ENCODE measurements at regions not wholly inside any gene's neighbourhood (a gene's known extent, or its start where the extent isn't known, plus 50 kb on each side); places are given as distances from the start of the nearest gene placed in this dataset.

DNA sequence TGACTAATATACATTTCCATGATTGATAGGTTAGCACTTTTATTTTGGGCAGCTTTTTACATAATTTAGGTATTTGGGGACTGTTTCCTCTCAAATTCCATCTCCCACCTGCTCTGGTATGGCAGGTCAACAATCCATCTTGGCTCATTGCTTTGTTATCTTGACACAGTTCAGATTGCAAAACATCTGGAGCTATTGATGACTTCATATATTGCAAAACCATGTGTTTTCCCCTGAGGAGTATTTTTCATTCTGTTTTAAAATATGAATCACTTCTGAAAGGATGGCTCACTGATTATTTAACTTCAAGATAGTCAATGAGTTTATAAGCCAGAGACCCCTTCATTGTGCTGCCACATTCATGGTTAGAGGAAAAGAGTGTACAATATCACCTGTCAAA is 1206.0 kb upstream of the C9orf72 start:
- DNase-seq: no peak
- no peak for TF ChIP-seq CTCF (IDR thresholded peaks at IDR 0.05)
- H3K27ac ChIP-seq: no peak overlapping the region
- H3K27me3 ChIP-seq: no peaks in the 10 kb centered on the region
- no peak overlapping the region for H3K9ac ChIP-seq (ENCODE audit: low read depth in 2 of 2, low read length in 2 of 2)
- H3K9me3 ChIP-seq: no peaks in the 10 kb centered on the region
- no peaks in the 10 kb centered on the region for H3K36me3 ChIP-seq
- H3K4me1 ChIP-seq: no peaks in the 10 kb centered on the region
- intact Hi-C loops (cut with DNase I): no loop called here
- H3K4me3 ChIP-seq: no peak overlapping the region

DNA sequence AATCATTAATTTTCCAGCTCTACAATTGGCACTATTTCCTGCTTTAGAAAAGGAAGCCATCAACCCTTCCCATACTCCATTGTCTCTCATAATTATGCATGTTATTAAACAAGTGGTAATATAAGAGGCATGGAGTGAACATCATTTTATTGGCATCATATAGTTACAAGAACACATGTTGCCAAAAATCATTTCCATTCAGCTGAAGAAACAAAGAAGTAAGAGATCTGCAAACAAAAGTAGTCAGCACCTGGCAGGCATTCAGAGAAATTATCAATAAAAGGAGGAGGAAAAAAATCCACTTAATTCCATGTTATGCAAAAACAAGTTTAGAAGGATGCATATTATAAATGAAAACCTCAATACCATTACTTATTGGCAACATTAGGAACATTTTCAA is 1208.2 kb upstream of the C9orf72 start:
- no peak for TF ChIP-seq CTCF (IDR thresholded peaks at IDR 0.05)
- H3K27ac ChIP-seq: no peak overlapping the region
- no peaks in the 10 kb centered on the region for H3K27me3 ChIP-seq
- DNase-seq: no peak
- no peaks in the 10 kb centered on the region for H3K9me3 ChIP-seq
- H3K36me3 ChIP-seq: no peaks in the 10 kb centered on the region
- intact Hi-C loops (cut with DNase I): no loop called here
- no peaks in the 10 kb centered on the region for H3K4me1 ChIP-seq
- no peak overlapping the region for H3K4me3 ChIP-seq
- no peak overlapping the region for H3K9ac ChIP-seq (ENCODE audit: low read depth in 2 of 2, low read length in 2 of 2)

GRCh38 chr9:28782630-28783029 is 1209.3 kb upstream of the C9orf72 start:
- H3K36me3 ChIP-seq: no peaks in the 10 kb centered on the region
- H3K9ac ChIP-seq (ENCODE audit: low read depth in 2 of 2, low read length in 2 of 2): no peak overlapping the region
- no peak overlapping the region for H3K4me3 ChIP-seq
- no peak for TF ChIP-seq CTCF (IDR thresholded peaks at IDR 0.05)
- intact Hi-C loops (cut with DNase I): no loop called here
- no peaks in the 10 kb centered on the region for H3K4me1 ChIP-seq
- no peaks in the 10 kb centered on the region for H3K27me3 ChIP-seq
- DNase-seq: no peak
- no peak overlapping the region for H3K27ac ChIP-seq
- no peaks in the 10 kb centered on the region for H3K9me3 ChIP-seq

DNA sequence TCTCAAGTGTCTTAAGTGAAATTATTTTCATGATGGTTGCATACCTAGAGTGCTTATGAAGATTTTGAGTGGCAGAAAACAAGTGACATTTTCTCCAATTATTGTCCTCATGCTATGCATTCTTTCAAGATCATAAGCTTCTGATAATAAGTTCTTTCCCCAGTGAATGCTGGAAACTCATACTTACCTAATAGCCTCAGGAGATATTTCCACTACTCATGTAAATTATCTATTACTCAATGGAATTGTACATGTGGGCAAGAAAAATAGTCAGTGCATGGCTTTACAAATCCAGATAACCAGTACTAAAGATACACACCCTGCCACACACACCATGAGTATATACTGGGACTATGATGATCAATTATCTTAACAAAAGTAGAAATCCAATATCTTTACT is 1219.4 kb upstream of the C9orf72 start:
- Histone ChIP-seq H3K4me3 (no peak overlapping the region), H3K9ac (ENCODE audit: low read depth in 2 of 2, low read length in 2 of 2) (no peak overlapping the region), H3K4me1 (no peaks in the 10 kb centered on the region), H3K27me3 (no peaks in the 10 kb centered on the region), H3K27ac (no peak overlapping the region), H3K9me3 (no peaks in the 10 kb centered on the region), H3K36me3 (no peaks in the 10 kb centered on the region)
- no peak for TF ChIP-seq CTCF (IDR thresholded peaks at IDR 0.05)
- intact Hi-C loops (cut with DNase I): no loop called here
- DNase-seq: no peak

DNA sequence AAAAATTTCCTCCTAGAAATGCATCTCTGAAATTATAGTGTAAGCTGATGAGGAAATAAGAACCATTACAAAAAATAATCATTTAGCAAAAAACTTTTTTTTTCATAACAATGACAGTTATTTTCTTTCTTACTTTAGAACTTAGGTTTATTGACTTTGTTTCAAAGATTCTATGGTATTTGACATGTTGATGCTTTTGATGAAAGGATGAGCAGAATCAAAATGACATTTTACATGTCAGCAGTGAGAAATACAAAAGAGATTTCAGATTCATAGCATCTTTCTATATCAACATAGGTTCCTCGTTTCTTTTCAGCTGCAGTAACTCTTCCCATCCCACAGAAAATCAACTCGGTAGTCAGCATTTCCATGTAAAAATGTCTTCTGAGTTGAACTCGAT is 1226.6 kb upstream of the C9orf72 start:
- Histone ChIP-seq H3K4me3 (no peak overlapping the region), H3K36me3 (no peaks in the 10 kb centered on the region), H3K27ac (no peak overlapping the region), H3K27me3 (no peaks in the 10 kb centered on the region), H3K4me1 (no peaks in the 10 kb centered on the region), H3K9me3 (no peaks in the 10 kb centered on the region), H3K9ac (ENCODE audit: low read depth in 2 of 2, low read length in 2 of 2) (no peak overlapping the region)
- intact Hi-C loops (cut with DNase I): no loop called here
- no peak for TF ChIP-seq CTCF (IDR thresholded peaks at IDR 0.05)
- DNase-seq: no peak
